Epidermal melanocyte (primary cell): ENCODE measurements at regions not wholly inside any gene's neighbourhood (a gene's known extent, or its start where the extent isn't known, plus 50 kb on each side); places are given as distances from the start of the nearest gene placed in this dataset.

ENCODE experiments used
- DNase-seq: peaks from one replicate; pipeline ENCODE4 v3.0.0; 2011; ENCODE audit warnings: low spot score; ENCODE audit not compliant: insufficient read length

DNA sequence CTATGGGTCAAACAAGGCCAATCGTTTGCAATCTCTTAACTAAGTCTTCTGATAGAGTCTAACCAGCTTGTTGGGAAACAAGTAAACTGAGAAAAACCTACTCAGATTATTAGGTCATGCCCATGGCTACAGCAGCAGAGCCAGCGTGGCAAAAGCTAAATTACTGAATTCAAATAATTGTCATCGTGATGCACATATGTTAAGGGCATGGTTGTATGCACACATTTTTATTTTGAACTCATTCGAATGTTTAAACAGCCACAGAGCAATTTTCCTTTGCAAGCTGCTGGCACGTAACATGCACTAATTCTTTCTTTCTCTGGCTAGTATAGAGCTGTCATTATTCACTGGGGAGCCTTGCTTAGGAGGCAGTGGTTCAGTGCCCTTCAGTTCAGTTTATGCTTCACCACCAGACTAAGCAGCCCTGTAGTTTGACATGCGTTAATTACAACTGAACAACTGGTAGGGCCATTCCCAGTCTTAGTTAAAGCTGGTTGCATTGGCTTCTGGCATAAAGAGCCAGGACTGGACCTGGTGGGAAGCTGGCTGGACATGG, 396.4 kb downstream of the METTL15 start:
- no peak for DNase-seq

DNA sequence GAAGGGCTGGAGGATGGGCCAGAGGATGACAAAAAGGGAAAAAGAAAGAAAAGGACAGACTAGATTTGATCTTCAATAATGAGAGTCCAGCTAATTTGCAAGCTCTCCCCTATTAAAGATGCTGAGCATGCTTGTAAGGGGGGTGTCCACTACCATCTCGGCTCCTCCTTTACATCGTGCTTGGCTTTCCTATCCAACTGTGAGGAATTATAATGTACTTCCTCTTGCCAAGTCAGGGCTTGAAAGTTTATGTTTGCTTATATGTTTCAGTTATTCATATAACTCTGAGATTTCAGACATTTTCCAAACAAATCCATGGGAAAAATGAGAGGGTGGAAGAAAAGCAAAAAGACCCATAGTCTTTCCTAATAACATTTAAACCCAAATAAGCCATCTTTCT, 387.1 kb downstream of the METTL15 start:
- DNase-seq: no peak

DNA sequence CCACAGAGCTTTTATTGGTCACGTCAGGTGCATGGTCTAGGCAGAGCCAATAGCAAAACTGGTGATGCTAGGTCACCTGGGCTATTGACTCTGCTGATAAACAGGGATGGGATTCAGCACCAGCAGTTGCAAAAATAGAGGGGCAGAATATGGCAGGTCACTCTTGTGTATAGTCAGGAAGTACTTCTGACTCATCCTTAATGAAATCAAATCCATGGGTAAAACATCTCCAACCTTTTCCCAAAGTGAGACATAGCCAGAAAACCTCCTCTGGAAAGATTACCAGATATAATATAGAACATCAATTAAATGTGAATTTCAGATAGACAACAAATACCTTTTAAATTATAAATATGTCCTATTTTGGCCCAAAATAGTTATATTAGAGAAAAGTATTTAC, 383.2 kb downstream of the METTL15 start:
- no peak for DNase-seq

DNA sequence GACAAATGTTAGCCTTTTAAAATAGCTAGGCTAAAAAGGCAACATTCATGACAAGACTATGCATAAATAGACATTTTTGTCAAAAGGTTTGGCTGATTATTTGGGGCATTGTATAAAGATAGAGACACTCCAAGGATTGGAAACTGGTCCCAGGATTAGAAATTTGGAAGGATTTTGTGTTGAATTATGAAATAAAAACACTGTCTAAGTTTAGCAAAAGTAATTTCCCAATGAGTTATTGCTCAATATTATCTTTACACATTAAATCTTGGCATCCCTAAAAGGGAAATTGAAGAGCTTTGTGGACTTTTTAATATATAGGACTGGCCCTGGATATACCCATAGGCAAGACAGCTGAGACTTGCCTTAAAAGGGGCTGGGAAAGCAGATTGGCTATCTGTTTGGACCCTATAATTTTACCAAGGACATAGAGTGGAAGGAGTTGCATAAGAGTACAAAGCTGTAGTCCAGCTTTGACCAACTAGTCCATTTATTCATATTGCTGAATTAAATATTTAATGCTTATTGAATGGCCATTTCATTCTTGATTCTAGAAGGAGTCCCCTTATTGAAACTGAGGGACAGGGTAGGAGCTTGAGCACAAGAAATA, 382.7 kb downstream of the METTL15 start:
- DNase-seq: no peak

DNA sequence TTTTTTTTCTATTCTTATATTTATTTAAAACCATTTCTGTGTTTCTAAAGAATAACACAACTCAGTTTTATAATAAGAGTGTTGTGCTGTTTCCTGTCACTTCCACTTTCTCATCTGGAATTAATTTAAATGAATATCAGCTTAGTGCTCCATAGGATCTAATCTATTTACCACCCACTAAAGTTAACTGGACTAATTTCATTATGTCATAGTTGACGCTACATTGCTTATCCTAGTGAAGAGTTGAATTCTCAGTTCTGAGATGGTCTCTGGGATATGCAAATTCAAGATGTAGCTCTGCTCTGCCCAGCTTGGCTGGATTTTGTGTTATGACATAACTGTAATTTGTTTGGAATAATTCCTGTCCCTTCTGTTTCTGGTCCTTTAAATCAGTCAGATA, 380.1 kb downstream of the METTL15 start:
- no peak for DNase-seq

DNA sequence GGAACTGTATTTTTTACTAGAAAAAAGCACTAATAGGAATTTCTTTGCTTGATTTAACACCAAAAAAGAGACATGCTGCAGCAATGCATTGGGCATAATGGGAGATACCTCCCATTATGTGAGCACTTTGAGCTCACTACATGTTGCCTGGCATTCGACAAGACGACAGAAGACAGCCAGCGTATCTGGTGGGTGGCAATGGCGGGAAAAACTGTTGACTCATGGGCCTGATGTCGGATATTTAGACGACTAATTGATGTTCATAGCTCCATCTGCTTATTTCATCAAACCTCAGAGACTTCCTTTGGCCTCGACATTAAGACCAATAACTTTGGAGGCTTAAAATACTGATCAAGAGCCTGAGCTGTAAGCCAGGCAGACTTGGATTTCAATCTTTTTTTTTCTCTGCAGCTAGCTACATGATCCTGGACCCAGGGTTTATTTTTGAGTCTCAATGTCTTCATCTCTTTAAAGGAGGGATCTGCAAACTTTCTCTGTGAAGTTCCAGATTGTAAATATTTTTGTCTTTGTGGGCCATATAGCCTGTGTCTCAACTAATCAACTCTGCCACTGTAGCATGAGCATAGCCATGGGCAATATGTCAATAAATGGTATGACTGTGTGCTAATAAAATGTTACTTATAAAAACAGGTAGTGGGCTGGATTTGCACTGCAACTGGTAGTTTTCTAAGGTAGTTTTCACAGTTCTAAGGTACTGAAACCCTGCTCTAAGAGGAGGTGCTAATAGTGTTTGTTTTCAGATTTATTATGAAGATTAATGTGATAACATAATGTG, 375.1 kb downstream of the METTL15 start:
- no peak for DNase-seq

DNA sequence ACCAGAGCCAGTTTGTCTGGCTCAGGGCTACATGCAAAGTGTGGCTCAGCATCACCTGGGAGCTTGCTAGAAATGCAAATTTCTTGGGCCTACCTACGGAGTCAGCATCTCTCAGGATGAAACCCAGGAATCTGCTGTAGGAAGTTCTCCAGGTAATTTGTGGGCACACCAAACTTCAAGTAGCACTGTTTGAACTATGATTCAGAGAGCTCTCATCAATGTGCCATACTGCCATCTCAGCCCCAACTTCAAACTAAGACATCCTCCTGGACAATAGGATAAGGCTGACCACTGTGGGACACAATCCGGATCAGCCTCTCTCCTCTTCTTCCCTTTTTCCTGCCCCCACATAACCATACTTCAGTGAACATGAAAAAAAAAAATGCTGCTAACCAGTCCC, 374.5 kb downstream of the METTL15 start:
- DNase-seq: no peak

DNA sequence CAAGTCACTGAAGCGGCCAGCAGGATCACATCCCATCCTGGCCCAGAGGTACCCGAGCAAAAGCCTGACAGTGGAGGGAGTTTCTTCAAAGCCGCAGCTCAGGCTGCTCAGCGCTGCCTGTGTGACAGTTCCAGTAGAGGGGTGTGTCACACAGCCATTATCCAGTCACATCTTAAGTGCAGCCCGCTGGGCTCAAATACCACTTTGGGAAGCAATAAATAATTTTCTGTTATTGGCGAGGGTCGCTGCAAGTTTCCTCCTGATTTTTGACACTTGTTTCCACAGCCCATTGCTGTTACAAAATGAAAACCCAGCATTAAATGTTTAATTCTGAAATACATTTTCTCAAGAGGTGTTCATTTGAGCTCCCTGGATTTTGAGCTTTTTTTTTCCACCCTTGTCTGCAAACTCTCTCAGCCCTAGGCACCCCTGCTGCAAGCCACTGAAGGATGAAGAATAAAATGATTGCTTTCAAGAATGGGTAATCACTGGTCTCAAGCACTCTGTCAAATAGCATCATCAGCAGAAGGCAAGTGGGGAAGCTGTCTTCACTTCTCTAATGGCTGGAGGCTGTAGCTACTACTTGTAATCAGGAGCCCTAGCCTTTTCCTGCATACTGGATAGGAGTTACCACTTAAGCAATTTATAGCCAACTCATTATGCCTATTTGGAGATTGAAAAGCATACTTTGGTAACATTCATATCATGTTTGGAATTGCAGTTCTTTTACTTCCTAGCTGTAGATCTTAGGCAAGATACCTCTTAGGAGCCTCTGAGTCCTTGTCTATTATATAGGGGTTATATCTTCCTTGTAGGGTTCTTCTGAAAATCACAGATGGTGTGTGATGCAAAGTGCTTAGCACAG, 373.7 kb downstream of the METTL15 start:
- no peak for DNase-seq

DNA sequence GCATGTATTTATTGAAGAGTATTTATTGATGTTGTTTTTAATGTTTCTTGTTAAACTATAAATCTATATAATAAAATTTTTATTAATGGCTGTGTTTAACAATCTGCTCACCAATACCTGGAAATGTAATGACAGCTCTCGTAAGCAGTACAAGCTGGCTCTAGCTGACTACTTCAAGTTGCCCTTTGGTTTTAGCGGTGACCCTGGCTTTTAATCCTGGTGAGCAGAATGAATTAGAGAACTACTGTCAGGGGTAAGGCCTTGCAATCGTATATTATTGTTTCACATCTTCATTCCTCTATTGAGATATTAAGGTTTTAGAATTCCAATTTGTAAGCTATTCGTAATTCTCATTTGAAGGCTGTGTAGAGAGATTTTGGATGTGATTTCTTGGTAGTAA, 372.2 kb downstream of the METTL15 start:
- no peak for DNase-seq

DNA sequence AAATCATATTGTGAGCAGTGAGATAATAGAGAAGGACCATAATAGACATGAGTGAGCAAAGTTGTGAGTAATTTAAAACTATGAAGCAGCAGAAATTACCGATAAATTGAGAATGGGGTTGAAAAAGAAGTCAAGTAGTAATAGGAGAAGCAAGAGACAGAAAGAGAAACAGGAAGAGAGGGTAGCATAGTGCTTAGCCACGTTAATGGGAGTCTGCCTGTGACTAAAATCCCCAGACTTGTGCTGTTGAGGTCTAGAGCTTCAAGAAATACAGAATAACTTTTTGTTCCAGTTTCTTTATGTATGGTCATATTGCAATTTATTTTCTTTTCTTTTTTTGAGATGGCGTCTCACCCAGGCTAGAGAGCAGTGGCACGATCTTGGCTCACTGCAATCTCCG, 368.7 kb downstream of the METTL15 start:
- no peak for DNase-seq

DNA sequence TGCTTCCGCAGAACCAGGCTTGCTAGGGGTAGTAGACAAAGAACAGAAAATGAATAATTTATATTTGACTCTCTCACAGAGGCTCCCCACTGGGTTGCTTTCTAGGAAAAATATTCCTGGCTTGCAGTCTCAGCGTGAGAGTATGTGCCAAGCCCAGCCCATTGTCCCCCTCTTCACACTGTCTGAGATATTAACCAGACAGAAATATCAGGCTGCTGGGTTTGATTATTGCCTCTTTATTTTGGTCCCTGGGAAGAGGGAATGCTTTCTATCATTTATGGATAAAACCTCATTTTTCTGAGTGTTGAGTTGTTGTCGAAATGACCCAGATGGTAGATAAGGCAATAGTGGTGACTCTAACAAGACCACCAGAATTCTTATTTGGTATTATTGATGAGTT, 367.9 kb downstream of the METTL15 start:
- no peak for DNase-seq

DNA sequence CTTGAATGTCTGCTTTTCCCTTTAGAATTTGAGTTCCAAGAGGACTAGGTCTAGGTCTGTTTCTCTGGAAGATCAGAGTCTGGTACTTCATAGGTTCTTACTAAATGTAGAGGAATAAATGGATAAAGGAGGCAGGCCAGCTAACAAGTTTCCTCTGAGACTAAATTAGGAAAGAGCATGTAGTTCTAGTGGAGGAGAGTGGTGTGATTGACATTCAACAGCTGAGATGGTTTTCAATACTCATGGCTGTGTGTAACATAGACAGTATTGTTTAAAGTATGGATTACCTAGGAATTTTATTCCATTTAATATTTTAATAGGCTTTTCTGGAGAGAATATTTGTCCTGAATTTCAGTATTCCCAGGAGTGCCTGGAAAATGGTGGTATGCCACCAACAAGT, 364.7 kb downstream of the METTL15 start:
- no peak for DNase-seq

DNA sequence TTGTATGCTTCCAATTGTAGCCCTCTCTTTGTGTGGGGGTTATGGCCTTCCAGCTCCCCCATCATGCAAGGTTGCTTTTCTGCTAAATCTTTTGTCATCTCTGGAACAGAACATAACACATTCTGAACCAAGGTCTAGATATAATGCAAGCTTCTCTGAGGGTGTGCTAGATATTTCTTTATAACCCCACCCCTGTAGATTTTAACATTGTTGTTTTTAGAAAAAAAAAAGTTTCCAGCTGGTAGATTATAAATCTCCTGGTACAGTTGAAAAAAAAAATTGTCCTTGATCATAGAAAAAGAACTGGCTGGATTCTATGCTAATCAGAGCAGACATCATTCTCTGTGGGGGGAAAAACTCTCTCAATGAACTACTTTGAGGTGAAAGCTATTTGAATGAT, 363.3 kb downstream of the METTL15 start:
- DNase-seq: no peak

DNA sequence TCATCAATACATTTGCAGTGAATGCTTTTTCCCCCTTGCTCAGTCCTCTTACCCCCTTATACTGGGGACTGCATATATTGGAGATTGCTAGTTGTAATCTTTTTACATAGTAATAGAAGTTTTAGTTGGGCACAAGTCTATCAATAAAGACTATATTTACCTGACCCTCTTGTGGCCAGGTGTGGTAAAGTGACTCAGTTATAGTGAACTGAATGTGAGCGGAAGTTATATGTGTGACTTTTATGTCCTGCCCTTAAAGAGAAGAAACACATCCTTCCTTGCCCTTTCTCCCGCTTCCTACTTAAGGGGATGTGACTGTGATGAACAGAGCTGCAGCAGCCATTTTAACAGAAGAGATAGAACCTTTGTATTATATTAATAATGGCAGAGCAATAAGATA, 362.0 kb downstream of the METTL15 start:
- no peak for DNase-seq

DNA sequence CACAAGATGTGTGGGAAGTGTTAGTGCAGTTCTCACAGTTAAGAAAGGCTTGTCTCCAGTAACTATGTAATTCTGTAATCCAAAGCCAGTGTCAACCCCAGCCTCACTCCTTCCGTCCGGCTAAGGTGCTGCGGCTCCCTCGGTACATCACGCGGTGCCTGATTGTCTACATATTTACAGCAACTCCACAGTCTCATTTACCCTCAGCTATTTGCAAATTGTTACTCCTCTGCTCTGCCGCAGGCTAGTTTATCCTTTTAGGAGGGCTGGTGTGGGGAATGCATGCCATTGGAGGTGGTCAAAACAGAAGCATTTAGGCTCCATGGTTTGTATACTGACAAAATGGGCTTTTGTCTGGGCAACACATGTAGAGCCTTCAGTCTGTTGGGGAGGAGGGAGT, 358.3 kb downstream of the METTL15 start:
- DNase-seq: no peak

DNA sequence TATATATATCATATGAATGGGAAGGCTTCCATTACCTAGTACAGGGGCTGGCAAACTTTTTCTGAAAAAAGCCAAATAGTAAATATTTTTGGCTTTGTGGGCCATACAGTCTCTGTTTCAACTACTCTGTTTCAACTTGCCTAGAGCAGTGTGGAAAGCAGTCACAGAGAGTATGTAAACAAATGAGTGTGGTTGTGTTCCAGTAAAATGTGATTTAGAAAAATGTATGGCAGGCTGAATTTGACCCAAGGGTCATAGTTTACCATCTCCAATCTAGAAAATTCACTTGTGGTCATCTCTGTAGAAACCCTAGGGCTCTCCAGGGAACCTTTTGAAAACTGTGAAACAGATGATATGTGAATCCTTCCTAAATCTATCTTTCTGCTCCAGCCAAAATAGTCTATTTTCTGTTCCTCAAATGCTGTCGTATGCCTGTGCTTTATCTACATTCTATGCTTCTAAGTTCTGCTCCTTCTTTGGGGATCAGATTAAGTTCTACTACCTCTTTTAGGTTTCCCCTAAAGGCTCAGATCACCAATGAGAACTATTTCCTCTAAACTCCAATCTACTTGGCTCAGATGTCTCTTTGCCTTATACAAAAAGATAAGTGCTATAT, 356.2 kb downstream of the METTL15 start:
- DNase-seq: no peak

DNA sequence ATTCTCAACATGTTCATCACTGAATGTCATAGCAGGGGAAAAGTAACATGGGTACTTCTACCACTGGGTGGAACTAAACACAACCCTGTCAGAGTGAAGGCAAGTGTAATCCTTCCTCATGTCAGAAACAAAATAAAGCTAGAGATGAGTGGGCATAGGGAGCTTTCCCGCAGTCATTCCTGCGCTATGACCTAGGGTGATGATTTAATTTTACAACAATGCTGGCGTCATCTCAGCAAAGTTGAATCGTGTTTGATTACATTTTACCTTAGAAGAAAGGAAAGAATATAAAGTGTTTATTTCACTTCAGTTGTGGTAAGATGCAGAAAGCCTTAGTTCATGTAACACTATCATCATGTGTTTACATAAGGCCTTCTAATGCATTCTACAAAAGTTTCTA, 355.6 kb downstream of the METTL15 start:
- DNase-seq: no peak

DNA sequence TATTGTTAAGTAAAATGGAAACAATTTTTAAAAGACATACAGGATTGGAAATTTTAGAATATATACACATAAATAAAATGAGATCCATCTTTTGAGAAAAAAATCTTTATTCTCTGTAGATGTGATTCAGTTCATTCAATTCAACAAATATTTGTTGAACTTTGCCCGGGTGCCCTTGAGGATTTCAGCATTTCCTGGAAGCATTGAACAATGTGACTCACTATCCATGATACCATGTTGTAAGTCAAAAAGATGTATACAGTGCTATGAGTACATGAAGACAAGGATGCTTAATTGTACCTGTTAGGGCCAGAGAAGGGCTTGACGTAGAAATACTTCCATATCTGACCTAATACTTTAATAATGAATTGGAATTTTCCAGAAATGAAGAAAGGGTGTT, 353.7 kb downstream of the METTL15 start:
- no peak for DNase-seq

DNA sequence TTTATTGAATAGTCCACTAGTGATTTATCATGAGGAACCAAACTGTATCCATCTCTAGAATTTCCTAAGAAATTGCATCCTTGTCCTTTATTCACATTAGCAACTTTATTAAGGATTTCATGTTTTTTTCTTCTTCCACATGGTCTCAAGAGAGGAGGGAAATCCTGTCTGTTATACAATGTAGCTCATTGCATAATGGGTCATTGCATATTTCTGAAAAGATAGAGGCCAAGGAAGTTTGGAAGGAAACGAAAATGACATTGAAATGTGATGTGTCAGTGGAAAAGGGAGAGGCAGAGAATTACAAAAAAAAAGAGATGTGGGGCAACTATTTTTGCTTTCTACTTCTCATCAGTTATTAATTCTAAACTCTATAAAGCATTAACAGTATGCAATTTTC, 353.1 kb downstream of the METTL15 start:
- DNase-seq: no peak

DNA sequence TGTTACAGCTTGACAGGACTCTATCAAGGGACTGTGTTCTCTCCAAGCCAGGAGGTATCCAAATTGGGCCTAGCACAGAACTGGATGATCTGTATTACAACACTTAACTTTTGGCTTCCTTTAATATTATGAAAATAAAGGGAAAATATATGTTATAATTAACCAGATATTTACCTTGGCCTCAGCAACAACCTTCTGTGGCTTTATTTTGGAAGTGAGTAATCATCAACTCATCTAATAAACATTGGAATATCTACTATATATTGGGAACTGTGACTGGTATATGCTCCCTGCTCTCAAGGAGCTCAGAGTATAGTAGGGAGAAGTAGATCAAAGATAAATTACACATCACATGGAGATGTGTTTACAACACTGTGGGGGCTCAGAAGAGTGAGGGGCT, 352.2 kb downstream of the METTL15 start:
- no peak for DNase-seq

DNA sequence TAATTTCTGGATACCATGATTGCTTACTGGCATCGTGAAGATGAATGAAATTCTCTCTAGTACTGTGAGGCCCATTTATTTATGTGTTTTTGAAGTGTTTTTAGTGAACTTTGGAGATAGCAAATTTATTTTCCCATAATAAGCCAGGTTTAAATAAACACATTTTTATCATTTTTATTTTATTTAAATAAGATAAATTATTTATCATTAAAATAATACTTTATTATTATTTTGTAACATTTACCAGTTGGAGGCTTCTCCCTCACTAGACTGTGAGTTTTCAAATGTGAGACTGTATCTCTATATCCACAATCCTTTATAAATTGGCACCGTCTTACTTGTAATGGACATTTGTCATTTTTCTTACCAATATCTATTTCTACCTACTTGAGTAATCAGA, 351.7 kb downstream of the METTL15 start:
- DNase-seq: no peak
